GM12878 (cell line): ENCODE measurements at regions not wholly inside any gene's neighbourhood (a gene's known extent, or its start where the extent isn't known, plus 50 kb on each side); places are given as distances from the start of the nearest gene placed in this dataset.

Experiments
- CTCF ChIP-seq, 3 experiments: IDR thresholded peaks in 2 of 3; conservative IDR thresholded peaks in 1 of 3; 2 replicates each; pipeline ENCODE4 v1.5.1; 2011; ENCODE audit warnings: low read depth in 3 of 3, low read length in 3 of 3, mild to moderate bottlenecking in 3 of 3, control low read depth in 2 of 3, moderate library complexity in 2 of 3, inconsistent platforms in 1 of 3, mixed read lengths in 1 of 3; ENCODE audit not compliant: control insufficient read depth in 2 of 3, insufficient read depth in 1 of 3; ENCODE audit errors: extremely low read depth in 1 of 3
- ESRRA ChIP-seq: IDR thresholded peaks from 2 replicates; pipeline ENCODE4 v1.6.1; 2012; ENCODE audit warnings: mild to moderate bottlenecking, low read length, improper control_type of control experiment
- GABPA ChIP-seq: IDR thresholded peaks from 2 replicates; pipeline ENCODE4 v1.6.1; 2014; ENCODE audit warnings: antibody characterized with exemption, low read depth, mild to moderate bottlenecking, inconsistent platforms
- POLR2AphosphoS2 ChIP-seq: IDR thresholded peaks from 2 replicates; pipeline ENCODE4 v1.6.1; 2011; ENCODE audit warnings: low read depth, mild to moderate bottlenecking, low read length, improper control_type of control experiment, moderate library complexity
- SP1 ChIP-seq: IDR thresholded peaks from one replicate; pipeline ENCODE4 v1.6.1; 2011; ENCODE audit warnings: low read depth, low read length
- SPI1 ChIP-seq: IDR thresholded peaks from 2 replicates; pipeline ENCODE4 v1.6.1; 2011; ENCODE audit warnings: low read depth, mild to moderate bottlenecking, low read length, moderate library complexity, borderline replicate concordance; ENCODE audit not compliant: insufficient read depth
- TBL1XR1 ChIP-seq: IDR thresholded peaks from 2 replicates; pipeline ENCODE4 v1.6.1; 2012; ENCODE audit warnings: low read depth, low read length, improper control_type of control experiment
- YY1 ChIP-seq: IDR thresholded peaks from 2 replicates; pipeline ENCODE4 v1.6.1; 2011; ENCODE audit warnings: low read depth, mild to moderate bottlenecking, low read length

- no peak for TF ChIP-seq SPI1
- no peak for TF ChIP-seq YY1
- TF ChIP-seq CTCF (IDR thresholded peaks at IDR 0.05 in 2 of 3, conservative IDR thresholded peaks at IDR 0.05 in 1 of 3; ENCODE audit: control insufficient read depth in 2 of 3, extremely low read depth in 1 of 3, insufficient read depth in 1 of 3, low read depth in 3 of 3, low read length in 3 of 3): no peak
- TF ChIP-seq SP1: no peak
- TF ChIP-seq ESRRA: no peak
- TF ChIP-seq POLR2AphosphoS2: no peak
- no peak for TF ChIP-seq GABPA
- no peak for TF ChIP-seq TBL1XR1
These were observed 1339.5 kb downstream of the BRD1 start for GRCh38 chr22:48488149-48488551.
